Left hindlimb (tissue), 1 donor: ENCODE measurements at regions not wholly inside any gene's neighbourhood (a gene's known extent, or its start where the extent isn't known, plus 50 kb on each side); places are given as distances from the start of the nearest gene placed in this dataset.

Source experiments
- DNase-seq: peaks from one replicate; pipeline ENCODE4 v3.0.0-alpha.2; 2018

DNA sequence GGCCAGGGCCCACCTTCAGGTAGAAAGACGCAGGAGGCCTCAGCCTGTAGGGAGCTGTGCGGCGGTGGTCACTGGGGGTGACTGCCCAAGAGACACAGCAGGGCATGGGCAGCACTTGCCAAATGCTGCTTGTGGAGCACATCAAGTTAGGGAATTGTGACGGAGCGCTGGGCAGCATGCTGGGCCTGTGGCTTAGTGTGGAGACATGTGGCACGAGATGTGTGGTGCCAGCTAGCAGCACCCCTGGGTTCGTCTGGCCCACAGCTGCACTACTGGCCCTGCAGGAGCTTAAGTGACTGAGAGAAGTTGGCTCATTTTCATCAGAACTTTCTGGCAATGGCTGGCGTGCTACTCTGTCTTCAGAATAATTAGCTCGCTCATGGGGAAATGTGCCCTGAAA lies 213.1 kb upstream of the SYNDIG1 start:
- no peak for DNase-seq

GRCh38 chr20:24254480-24254879 lies 214.9 kb upstream of the SYNDIG1 start:
- no peak for DNase-seq

- no peak for DNase-seq
Observed at GRCh38 chr20:24253321-24253720, 216.1 kb upstream of the SYNDIG1 start.

DNA sequence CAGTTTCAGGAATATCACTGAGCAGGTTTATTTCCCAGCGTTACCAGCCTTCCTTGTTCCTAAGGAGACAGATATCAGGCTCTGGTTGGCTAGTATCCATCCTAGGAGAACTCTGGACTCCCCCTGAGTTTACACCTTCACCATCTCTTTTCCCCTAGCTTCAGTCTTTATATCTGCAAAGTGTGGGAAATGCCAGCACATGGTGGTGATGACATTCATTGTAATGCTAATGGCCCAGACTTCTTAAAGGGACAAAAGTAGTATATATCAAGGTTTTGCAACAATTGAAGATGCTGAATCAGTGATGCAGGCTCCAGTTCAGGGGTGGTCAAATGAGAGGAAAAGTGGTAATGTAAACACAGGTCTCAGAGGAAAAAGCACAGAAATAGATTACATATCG lies 224.3 kb upstream of the SYNDIG1 start:
- DNase-seq = no peak

GRCh38 chr20:24242763-24243162 lies 226.7 kb upstream of the SYNDIG1 start:
- DNase-seq = no peak

GRCh38 chr20:24241466-24241865 lies 228.0 kb upstream of the SYNDIG1 start:
- DNase-seq = no peak

GRCh38 chr20:24236963-24237362 lies 232.5 kb upstream of the SYNDIG1 start:
- DNase-seq = no peak

DNA sequence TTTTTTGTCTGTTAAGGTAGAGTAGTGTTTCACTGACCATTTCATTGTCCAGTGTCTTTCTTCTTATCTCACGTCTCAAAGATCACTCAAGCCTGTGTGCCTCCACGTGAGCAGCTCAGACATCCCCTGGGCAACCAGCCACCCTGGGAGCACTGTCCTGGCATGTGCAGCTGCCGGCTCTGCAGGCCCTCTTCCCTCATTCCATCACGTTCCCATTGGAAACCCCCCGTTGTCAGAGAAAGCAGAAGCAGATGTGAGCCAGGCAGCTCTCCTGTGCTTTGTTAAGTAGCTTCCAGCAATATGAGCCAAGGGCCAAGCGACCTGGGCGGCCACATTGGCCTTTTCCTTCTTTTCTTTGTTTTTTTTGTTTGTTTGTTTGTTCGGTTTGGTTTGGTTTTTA lies 233.2 kb upstream of the SYNDIG1 start:
- no peak for DNase-seq

GRCh38 chr20:24235296-24236175 lies 233.9 kb upstream of the SYNDIG1 start:
- DNase-seq = no peak

DNA sequence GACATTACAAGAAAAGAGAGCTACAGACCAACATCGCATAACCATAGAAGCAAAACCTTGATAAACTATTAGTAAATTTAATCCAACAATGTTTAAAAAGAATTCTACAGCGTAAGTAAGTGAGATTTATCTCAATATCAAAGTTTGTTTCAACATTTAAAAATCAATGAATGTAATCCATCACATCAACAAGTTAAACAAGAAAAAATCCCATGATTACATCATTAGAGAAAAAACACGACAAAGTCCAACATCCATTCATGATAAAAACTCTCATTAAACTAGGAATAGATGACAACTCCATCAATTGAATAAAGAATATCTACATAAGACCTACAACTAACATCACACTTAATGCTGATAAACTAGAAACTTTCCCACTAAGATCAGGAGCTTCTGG lies 239.0 kb upstream of the GGTLC1 start:
- DNase-seq = no peak

DNA sequence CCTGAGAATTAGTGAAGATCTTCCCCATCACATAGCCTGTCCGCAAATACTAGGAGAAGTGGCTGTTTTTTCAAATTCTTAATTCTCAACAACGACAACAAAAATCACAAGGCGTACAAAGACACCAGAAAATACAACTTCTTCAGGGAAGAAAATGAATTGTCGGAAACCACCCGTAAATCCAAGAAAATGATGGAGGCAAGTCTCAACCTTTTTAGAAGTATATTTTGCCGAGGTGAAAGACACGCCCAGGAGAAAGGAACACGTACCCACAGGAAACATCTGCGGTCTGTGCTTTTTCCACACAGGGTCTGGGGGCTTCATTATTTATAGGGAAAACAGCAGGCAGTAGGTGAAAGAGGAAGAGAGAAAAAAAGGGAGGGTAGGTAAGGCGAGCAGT lies 223.9 kb upstream of the GGTLC1 start:
- DNase-seq = no peak

DNA sequence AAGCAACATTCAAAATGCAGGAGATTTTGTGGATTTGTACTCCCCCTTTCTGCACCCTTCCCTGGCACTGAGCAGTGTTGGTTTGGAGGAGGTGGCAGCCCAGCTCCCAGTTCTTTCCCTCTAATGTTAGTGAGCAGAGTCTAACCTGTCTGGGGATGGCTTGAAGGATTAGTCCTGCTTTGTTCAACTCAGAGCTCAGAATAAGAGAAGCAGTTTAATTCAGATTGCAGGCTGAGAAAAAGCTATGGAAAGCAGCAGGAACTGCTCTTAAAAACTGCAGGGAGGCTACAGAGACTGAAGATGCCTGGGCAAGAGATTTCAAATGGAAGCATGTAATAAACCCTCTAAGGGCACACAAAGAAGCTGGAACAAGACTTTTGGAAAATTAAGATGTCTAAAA lies 223.4 kb upstream of the GGTLC1 start:
- no peak for DNase-seq

DNA sequence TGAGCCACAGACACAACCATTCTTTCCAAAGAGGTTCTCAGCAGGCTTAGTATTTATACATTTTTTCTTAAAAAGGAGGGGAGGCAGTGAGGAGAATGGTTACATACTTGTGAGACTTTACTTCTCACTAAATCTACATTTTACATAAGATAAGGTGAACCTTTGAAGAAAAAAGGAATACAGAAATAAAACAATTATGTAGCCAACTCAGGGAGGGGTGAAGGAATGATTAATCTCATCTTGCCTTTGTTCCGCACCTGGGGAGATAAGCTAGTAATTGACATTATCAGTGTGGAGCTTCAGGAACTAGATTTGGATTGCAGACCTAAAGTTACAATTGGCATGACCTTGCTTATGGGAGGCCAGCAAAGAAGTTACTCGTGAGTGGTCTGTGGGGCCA lies 221.8 kb upstream of the GGTLC1 start:
- DNase-seq = no peak

DNA sequence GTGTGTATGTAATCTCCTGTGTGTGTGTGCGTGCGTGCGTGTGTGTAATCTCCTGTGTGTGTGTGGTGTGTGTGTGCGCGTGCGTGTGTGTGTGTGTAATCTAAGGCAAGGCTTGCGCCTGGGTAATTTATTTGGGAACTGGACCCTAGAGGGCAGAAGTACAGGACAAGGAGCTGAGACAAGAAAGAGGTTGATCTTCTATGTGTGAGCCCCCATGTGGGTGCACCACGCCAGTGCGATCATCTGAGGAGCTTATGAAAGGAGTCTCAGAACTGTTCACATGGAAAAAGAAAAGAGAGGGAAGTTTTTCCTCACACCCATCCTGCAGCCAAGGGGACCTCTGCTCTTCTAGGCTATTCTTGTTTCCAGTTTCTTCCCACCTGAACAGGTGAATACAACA lies 220.1 kb upstream of the GGTLC1 start:
- no peak for DNase-seq

- DNase-seq = no peak
Observed at GRCh38 chr20:24207803-24208300, 219.3 kb upstream of the GGTLC1 start.

DNA sequence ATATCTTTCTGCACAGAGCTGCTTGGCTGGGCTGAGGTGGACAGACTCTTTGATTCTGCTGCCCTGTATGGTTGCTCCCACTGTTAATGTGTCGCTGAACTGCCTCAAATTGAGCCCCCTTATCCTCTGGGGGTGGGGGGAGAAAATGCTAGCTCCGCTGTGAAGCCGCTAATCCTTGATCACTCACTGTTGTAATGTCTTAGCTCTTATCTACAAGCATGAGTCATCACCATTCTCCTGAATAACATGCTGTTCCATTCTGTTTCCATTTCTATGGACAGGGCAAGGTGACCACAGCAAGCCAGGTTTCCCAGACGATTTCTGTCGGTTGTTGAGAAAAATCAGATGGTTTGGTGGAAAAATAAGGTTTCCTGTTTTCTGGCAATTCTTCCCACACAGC lies 218.4 kb upstream of the GGTLC1 start:
- DNase-seq = no peak

DNA sequence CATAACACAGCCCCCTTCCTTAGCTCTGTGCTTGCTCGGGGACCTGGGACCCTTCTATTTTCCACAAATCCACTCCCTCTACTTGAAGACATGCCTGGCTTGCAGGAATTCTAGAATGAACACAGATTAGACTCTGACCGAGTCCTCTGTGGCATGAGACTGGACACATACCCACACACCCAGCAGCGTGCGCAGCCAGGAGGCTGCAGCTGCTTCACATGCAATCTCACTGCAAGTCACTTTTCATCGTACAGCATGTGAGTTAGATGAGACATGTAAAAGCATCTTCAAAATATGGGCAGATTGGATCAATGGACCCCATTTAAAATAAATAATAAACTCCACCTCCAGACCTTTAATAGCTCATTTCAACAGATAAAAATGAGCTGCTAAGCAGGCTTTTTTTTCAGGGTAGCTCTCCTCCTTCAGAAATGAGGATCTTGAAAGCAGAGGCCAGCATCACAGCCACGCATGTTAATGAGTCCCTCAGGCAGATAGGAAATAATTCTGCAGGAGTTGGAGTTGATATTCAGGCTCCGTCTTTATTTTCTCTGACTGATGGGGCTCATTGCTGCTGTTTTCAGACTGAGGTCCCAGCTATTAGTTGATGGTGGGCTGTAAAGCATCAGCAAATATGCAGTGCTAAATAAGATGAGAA lies 215.1 kb upstream of the GGTLC1 start:
- no peak for DNase-seq

DNA sequence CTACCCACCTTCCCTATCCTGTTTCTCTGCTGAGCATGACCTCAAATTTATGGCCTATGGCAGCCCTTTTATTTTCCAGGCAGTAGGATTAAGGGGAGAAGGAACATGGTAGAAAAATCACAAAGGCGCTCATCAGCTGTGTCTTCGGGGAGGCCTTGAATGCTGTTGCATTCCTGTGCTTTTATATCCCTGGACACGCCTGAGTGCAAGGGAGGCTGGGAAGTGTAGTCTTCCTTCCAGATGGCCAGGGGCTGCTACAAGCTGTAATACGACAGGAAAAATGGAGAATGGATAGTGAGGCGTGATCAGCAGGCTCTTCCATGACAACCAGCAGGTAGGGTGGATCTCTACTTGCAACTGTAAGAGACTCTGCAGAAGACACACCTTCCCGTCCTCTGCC lies 210.9 kb upstream of the GGTLC1 start:
- DNase-seq = no peak

DNA sequence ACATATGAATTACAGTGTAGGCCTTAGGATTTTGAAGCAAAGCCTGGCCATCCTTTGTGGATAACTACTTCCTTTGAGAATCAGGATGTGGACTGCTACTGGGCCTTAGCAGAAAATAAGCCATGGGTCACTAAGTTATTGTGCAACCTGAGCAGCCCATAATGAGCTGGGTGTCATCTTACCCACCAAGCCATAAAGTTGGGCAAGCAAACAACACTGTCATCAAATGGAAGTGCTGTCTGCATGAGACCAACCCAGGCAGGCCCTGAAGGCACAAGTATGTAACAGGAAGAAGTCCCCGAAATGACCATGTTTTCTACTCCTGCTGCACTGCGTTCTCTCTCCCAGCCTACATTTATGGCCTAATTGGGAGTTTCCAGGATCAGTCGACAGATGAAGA lies 205.6 kb upstream of the GGTLC1 start:
- DNase-seq = no peak

DNA sequence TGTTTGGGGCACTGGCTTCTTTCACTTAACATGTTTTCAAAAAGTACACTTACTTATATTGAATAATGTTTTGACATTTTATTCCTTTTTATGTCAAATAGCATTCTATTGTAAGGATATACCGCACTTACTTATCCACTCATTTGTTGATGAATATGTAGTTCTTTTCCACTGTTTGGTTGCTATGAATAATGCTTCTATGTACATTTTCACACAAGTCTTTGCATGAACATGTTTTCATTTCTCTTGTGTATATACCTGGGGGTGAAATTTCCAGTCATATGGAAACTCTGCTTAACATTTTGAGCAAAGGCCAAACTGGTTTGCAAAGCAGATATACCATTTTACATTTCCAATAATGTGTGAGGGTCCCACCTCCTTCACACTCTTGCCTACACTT lies 202.3 kb upstream of the GGTLC1 start:
- no peak for DNase-seq

DNA sequence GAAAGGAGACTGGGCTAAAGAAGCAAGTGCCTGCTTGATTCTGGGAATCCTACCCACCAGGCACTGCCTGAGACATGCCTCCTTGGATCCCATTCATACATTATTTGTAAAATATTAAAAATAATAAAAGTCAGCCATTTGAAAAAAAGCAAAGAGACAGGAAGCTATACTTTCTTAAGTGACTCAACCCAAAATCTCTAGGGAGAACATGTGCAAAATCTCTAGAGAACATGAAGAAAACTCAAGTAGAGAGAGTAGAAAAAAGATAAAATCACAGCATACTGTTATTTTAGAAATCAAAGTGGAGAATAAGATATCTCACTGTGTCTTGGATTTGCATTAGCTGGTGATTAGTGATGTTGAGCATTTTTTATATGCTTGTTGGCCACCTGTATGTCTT lies 197.2 kb upstream of the GGTLC1 start:
- DNase-seq = no peak

- no peak for DNase-seq
Observed at GRCh38 chr20:24181151-24181550, 192.6 kb upstream of the GGTLC1 start.

DNA sequence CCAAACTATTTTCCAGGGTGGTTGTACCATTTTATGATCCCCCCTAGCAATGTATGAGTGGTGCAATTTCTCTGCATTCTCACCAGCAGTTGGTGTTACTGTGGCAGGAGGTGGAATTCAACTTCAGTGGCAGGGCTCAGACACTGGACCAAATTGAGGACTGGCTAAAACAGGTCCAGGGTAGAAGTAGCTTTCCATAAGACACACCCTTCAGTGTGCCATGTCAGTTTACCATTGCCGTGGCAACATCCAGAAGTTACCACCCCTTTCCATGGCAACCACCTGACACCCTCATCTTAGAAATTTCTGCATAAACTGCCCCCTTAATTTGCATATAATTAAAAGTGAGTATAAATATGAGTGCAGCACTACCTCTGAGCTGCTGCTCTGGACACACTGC lies 180.7 kb upstream of the GGTLC1 start:
- DNase-seq = no peak

DNA sequence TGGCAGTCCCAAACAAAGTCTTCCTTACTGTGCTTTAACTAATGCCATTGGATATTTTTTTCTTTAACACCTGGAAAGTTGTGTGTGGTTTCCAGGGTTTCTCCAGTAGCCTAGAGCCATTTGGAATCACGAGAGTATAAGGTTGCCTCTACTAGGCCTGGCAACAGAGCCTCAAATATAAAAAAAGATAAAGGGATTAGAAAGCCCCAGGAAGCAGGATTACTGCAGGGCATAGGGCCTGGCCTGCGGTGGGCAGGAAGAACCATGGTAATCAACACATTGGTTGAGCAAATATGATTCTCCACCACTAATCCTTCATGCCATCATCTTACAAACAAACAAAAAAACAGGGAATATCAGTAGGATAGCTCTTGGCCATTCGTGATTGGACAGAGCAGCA lies 177.8 kb upstream of the GGTLC1 start:
- no peak for DNase-seq

DNA sequence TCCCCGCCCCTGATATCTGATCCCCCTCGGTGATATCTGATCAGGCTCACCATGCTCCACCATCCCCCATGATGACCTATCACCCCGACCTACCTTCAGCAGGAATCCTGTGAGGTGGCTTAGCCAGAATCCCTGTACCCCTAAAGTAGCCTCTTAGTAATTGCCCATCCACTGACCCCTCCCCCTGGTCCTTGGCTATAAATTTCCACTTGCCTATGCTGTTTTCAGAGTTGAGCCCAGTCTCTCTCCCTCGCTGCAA lies 177.5 kb upstream of the GGTLC1 start:
- DNase-seq = no peak
